Hematopoietic multipotent progenitor cell treated with erythropoietin and hydrocortisone succinate and interleukin-3 and kit ligand, for 15 days (in vitro differentiated cells): ENCODE measurements at regions not wholly inside any gene's neighbourhood (a gene's known extent, or its start where the extent isn't known, plus 50 kb on each side); places are given as distances from the start of the nearest gene placed in this dataset.

Experiments used
- DNase-seq: peaks from one replicate; pipeline ENCODE4 v3.0.0-alpha.2; 2015; ENCODE audit warnings: low spot score

GRCh38 chr3:18772699-18773305 lies 347.7 kb upstream of the SATB1 start:
- no peak for DNase-seq

- no peak for DNase-seq
Observed at GRCh38 chr3:18771931-18772330, 346.8 kb upstream of the SATB1 start.

GRCh38 chr3:18770800-18771199 lies 345.7 kb upstream of the SATB1 start:
- DNase-seq, result no peak

DNA sequence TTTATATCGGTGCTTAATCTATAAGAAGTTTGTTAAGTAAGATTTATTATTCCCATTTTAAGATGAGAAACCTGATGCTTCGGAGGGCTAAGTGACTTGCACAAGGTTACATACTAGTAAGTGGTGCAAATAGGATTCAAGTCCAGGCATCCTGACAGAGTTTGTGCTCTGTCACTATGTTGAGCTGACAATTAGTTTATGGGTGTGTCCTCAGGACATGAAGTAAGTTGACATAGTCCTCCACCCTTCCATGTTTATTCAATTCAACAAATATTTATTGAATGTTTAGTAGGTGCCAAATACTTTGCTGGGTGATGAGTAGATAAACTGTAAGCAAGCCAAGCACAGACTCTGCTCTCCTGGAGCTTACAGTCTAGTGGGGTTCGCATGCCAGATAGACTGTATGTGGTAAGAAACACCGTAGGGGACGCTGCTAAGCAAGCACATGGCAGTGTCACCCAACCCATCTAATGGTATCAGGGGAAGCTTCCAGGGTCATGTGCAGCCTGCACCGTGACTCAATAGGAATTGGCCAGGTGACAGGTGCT lies 342.7 kb upstream of the SATB1 start:
- no peak for DNase-seq

DNA sequence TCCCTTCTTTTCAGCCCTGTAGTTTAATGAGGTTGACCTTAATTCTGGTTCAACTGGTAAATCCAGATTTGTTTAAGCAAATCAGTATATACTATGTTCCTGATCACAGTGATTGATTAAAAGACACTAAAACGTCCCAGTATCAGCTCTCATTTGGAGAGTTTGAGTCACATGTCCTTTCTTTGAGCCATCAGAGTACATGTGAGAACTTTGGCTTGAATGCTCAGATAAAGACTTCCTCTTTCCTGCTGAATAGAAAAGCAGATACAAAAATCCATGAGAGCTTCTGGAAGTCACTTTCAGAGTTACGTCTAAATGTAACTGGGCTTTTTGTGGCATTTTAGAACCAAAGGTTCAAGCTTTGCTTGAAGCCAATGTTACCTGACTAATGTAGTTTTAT lies 341.8 kb upstream of the SATB1 start:
- DNase-seq, result no peak

- no peak for DNase-seq
Observed at GRCh38 chr3:18765662-18766061, 340.5 kb upstream of the SATB1 start.

DNA sequence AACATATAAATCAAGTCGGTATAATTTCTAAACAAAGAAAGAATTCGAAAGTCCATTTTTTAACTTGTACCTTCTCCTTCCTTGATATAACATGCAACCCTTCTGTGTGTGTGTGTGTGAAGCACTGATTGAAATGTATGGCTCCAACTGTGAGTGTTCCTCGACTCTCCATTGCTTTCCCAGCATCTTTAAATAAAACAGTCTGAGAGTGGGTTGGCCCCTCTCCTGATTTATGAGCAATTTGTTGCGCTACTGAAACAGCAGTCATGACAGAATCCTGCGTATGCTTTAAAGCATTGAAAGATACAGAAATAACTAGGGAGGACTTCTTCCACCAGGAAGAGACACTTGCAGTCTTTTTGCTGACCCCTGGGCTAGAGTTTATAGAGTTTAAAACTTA lies 340.0 kb upstream of the SATB1 start:
- DNase-seq, result no peak

- DNase-seq, result no peak
Observed at GRCh38 chr3:18761530-18761929, 336.4 kb upstream of the SATB1 start.

DNA sequence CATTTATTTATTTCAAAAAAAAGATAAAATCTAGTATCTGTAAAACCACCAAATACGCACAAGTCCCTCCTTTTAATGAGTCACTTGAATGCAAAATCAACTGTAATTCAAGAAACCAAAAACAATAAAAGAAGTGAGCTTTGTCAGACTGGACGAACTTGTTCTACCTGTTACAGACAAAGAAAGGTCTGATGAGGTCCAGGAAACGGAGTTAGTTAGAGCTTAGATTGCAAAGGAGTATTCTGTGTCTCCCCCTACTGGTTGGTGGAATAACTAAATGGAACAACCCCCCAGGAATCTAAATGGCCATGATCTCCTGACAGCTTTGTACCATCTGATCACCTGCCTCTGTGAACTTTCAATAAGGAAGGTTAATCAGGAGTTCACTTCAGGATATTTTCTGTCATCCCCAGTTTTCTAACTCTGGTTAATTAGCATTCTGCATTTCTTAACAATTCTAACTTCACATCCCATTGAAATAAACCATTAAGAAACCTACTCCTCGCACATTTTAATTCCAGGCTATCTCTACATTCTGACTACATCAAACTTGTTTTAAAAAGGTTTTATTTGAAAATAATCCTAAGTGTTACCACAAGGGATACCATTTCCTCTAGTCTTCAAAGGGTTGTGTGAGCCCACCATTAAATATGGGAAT lies 333.0 kb upstream of the SATB1 start:
- DNase-seq, result peak; percentile 19

DNA sequence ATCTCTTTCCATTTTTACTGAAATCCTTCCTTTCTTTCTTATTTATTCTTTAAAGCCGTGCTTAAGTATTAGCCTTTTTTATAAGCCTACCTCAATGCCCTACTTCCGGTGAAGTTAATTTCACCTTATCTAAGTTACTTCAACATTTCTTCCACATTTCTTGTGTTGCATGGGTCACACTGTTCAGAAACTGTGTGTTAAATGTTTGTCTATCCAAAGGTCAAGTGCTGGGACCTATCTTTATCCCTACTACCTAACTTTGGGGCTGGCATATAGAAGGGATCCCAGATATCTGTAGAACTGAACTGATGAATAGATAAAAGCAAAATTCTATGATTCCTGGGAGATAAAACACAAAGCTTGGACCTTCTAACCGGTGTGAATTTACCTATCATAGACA lies 332.3 kb upstream of the SATB1 start:
- no peak for DNase-seq

DNA sequence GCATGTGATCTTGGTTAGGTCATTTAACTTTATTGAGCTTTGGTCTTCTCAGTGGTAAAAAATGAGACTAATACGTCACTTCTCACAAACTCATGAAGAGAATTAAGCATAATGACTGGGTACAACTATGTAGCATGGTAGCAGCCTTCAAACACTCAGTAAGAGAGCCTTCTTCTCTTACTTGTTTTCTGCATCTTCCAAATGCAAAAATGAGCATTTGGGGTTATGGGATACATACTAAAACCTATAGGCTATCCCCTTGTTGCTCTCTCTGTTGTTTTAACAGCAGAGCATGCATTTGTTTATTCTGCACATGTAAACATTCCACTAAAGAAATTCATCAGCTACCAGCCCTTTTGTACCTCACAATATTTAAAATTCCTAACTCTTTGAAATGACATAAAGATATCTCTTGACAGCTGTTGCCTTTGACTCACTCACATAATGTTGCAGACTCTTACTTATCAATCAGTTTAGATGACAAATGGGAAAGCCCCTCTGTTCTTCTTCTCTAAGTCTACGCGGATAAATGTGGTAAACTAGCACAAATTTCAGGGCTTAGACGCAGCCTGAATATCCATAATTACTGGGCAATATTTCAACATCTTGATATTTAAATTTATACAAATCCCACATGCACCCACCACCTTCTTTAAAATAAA lies 327.3 kb upstream of the SATB1 start:
- DNase-seq, result no peak

DNA sequence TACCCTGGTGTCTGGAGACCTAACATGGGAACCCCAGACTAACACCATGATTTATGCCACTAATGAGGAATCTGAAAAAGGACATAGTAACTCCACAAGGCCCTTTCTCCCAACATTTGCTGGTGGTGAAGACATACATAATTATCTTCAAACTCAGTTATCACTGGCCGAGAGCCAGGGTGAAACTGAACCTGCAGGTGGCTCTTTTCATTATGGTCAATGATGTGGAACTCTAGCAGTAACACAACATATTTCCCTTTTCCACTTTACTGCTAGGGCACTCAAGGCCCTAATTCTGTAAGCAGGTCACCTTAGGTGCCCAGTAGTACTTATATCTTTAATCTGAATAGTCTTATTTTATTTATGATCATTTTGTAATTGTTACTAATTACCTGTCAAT lies 326.4 kb upstream of the SATB1 start:
- DNase-seq, result no peak

DNA sequence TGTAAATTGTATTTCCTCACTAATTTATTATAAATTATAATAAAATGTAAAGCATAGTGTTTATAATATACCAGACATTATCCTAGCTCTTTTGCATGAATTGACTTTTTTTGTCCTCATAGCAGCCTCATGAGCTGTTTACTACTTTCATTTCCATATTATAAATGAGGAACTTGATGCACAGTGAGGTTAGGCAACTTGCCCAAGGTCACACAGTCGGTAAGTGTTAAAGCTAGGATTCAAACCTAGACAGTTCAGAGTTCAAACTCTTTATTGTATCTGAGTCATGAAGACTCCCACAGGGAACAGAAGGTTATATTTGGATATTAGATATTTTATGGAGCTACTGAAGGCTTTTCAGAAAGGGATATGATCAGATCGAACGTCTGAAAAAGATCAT lies 322.2 kb upstream of the SATB1 start:
- DNase-seq, result no peak

DNA sequence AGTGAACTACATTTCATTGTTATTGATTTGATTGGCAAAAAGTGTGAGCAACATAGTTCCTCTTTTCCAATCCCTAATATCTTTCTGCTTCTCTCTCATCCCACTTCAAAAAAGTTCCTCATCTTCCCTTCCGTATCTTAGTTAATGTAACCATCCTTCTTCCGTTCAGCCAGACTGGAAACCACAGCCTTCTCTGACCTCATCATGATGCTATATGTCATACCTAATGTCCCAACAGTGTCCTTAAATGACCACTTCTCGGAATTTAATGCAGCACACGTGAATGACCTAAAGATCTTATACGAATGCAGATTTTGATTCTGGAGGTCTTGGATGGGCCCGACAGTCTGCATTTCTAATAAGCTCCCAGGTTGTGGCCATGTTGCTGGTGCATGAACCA lies 320.3 kb upstream of the SATB1 start:
- no peak for DNase-seq

- no peak for DNase-seq
Observed at GRCh38 chr3:18744472-18744871, 319.3 kb upstream of the SATB1 start.

- no peak for DNase-seq
Observed at GRCh38 chr3:18743761-18744160, 318.6 kb upstream of the SATB1 start.

DNA sequence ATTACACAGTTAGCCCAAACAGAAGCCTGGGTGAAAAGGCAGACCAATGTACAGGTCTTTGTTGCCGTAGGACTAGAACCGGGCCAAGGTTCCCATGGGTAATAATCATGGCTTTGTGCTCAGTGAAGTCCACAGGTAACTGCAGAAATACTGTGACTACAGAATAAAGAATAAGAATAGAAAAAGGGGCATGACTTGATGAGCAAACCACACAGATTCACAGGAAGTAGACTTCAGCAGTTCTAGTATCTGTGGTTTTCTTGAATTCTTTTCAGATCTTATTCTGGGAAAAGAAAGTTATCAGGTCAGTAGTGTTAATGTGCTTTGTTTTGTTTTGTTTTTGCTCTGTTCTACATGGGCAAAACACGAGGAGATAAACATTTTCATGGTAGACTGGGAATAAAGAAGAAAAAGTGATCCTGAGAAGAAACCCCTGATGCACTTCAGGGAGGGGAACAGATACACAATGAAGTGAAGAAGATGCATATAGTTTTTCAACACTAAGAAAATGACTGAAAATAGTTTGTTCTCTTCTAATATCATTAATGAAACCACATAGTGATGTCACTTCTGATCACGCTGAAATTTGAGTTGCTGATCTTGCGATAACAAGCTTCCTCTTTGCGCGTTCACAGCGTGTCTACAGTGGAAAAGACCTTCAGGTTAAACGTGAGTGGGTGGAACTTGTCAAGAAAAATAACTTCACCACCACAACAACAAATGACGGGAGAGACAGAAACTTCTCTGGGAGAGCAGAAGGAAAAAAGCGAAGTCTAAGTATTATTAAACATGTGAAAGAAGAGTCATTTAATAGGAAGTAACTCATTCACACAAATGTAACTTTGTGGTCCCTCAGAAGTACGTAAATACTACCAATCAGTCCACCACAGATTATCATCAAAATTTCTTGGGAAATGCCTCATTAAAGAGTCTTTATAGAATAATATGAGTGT lies 315.8 kb upstream of the SATB1 start:
- no peak for DNase-seq

DNA sequence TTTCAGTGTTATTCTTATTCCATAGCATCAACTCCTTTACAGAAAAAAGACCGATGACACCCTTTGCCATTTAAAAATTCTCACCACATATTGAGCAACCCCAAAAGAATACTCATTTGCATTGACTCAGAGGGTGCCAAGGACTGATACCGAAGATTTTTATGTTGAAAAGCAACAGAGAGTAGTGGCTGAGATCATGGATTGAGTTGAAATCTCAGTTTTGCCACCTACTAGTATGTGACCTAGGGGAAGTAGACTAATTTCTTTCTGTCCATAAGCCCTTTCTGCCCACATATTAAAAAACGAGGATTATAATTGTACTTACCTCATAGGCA lies 313.9 kb upstream of the SATB1 start:
- no peak for DNase-seq

DNA sequence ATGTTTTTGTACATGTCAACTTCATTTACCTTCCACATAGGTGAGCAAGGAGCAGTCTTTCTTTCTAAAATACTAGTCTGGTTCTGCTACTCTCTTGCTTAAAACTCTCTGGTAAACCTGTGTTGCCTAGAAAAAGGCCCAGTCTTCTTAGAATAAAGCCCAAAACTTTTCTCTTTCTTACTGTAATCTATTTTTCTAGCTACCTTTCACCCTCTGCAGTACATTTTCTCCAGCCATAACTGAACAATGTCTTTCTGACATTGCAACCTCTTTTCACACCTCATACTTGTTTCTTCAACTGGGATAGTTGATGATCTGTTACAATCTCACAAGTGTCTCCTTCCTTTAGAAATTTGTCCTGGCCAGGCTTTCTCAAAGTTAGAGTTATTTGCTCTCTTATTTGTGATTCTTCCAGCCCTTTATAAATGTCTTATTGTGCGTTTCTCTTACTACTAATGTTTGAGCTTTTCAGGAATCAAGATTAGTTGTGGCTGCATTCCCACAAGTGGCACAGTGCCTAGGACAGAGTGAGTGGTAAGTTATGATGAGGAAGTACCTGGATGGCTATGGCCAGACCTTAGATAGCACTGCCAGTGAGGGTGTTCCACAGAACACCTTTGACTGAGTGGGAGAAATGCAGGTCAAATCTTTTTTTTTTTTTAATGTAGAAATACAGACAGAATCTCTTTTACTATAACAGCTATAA lies 313.4 kb upstream of the SATB1 start:
- no peak for DNase-seq

DNA sequence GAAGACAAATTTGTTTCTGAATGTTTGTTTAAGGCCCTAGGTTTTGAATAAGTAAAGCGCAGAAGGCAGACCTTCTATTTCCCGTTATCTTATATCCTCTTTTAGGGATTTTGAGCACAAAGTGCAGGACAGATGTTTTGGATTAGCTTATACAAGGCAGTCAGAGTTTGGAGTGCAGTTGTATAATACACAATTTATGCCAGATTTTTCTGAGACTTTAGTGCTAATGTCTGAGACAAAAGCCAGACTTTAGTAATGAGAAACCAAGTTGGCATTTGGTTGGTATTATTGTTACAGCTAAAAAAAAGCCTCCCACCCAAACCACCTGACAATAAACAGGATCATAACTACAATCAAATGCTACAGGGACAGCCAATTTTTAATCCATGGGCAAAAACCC lies 309.9 kb upstream of the SATB1 start:
- no peak for DNase-seq

DNA sequence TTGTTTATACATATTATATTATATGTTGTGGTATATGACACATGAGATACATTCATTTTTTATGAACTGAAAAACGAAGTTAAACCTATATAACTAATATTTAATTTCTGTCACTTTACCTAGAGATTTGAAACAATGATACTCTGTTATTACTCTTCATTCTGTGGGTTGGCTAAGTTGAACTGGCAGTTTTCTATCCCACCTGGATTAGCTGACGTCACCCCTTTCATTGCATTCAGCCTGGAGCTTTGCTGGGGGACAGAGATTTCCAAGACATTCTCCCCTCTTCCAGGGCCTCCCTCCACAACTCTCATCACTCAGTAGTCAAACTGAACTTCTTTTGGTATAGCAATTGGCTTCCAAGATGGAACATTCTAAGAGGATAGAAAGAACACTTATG lies 309.2 kb upstream of the SATB1 start:
- DNase-seq, result no peak

DNA sequence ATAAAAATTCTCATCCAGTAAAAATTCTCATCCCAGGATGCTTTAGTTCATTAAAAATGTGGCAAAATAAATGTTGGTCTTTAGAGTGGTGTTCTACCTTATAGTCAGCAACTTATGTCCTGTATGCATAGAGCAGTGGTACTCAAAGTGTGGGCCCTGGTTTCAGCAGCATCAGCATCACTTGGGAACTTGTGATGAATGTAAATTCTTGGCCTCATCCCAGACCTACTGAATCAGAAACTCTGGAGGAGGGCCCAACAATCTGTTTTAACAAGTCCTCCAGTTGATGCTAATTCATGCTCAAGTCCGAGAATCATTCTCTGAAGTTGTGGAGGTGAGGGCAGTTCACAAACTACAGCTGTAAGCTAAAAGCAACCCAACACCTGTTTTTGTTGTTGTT lies 307.3 kb upstream of the SATB1 start:
- DNase-seq, result no peak
